Left ventricle myocardium superior (tissue), 1 donor: ENCODE measurements at regions not wholly inside any gene's neighbourhood (a gene's known extent, or its start where the extent isn't known, plus 50 kb on each side); places are given as distances from the start of the nearest gene placed in this dataset.
"Not testable (repeated sequence)": the region's sequence is repeated elsewhere in the genome, so short reads cannot be mapped to it uniquely, and the experiment has no call there.

Experiments
- ATAC-seq: fragments of 200-7000 bp; cut with Tn5 transposase; one replicate; pipeline ENCODE4 v1.9.1; 2020; ENCODE audit warnings: mild to moderate bottlenecking, moderate library complexity
- DNase-seq: peaks from one replicate; pipeline ENCODE4 v3.0.0-alpha.2; 2020
- intact Hi-C: fragments of 100-400 bp; cut with micrococcal nuclease; formaldehyde crosslinking; loops from one replicate; pipeline ENCODE4 v1.11.0; 2022
- donor health status: DM: no; HTN: yes; CAD: no; lungs with severe emphysema.

DNA sequence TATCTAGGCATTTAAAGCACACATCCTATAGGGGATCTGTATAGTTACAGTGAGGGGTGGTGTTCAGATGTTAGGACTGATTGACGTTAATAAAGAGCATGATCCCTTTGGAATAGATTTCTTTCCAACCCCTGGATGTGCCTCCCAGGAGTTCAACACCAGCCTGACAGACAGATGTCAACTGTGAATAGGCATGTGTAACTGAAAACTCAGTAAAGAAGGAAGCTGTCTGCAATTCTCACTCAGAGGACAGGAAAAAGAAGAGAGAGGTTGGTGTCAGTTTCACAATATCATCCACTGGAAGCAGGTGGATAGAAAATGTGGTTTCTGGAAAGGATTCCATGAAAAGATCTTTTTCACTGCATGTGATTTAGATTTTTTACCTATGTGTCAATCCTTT, 396.3 kb downstream of the NSUN3 start:
- intact Hi-C loops, result no loop called here
- ATAC-seq (no peak), DNase-seq (no peak)

DNA sequence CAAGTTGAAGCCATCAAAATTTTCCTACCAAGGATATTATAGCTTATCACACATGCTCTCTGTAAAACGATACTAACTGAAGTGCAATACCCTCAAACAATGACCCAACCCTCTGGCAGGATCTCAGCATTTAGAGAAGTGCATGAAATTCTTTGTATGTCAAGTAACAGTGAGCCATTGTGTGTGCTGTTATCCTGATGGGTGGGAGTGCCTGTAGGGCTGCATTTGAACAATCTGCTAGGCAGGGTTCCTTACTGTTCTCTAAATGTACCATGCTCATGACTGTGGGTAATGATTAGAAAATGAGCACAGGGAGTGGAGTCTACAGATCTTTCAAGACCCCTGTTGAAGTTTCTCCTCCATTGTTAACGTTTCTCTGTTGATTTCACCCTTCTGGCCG, 398.1 kb downstream of the NSUN3 start:
- no peak for ATAC-seq
- intact Hi-C loops, result no loop called here

DNA sequence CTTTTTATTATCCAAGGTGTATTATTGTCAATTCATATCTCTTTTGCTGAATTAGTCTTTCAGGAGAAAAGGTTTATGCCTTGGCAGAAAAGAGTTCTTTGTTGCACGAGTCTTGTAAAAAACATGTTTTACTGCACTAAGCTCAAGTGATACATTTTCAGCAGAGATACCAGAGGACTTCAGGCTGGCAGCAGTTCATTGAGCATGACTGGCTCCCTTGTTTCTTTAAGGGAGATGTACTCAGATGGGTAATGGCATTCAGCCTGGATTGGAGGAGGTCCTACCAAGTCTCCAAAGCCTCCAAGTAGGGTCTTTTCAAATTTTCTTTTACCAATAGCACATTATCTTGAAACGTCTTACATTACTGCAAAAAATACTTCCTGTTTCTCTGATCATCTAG, 400.1 kb downstream of the NSUN3 start:
- DNase-seq, result no peak
- intact Hi-C loops, result no loop called here
- no peak for ATAC-seq

More for the DNA sequence above, 398.1 kb downstream of the NSUN3 start:
- DNase-seq, result no peak

DNA sequence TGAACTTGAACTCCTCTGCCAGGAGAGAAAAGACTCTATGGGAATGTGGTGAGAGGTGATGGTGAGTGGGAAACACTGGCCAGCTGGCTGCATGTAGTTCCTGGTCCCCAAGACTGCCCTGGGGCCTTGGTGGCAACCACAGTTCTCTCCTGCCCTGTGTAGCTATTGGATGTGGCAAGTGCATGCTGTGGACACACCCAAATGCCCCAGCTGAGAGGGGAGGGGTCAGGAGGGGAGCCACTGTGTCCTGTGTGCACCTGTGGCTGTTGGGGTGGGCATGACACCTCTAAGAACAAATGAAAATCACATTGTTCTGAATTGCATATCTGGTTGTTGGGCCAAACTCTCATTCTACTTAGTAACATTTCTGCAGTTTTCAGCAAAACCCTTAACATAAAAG, 409.6 kb downstream of the NSUN3 start:
- intact Hi-C loops, result no loop called here
- ATAC-seq (no peak), DNase-seq (no peak)

DNA sequence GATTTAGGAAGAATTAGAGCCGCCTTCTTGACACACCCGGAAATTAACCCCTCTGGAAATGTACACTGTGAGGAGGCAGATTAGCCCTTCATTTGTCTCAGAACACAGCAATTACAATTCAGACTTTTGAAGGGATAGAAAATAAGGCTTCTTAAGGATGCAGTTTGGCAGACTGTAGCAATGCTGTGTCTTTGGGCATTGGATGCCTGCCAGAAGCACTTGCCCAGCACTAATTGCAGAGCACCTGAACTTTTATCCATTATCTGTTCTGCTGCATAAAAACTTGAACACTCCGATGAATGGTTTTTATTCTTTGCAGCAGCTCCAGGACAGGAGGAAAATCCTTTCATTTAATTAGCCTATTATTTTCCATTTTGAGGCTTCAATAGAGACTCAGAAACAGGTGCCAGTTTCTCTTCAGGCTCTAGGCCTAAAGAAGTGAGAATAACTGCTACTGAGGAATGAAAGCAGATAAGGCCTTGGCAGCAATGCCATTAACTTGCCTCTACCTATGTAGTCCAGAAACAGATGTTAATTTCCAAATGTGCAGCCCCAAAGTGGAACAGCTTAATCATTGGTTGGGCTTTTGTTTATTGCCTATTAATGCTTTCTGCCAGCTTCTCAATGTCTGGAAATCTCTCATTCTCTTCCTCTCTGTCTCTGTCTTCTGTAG, 418.5 kb downstream of the NSUN3 start:
- DNase-seq, result no peak
- intact Hi-C loops, result no loop called here
- no peak for ATAC-seq

DNA sequence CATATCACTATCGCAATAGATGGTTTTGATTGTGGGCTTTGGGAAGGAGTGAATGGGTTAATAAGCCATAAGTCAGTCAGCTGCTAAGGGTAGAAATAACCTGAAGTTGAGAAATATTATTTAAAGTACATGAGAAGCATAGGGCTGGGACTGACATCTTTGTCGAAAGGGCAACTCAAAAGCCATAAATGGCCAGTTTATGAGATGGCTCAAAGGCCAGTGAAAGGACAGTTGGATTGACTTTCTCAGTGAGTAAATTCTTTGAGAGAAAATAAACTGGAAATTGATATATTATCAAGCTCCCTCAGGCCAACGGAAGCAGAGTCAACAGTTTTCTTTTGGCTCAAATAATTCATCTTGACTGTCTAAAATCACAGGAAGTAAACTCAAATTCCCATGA, 419.8 kb downstream of the NSUN3 start:
- intact Hi-C loops, result no loop called here
- DNase-seq (no peak), ATAC-seq (no peak)

DNA sequence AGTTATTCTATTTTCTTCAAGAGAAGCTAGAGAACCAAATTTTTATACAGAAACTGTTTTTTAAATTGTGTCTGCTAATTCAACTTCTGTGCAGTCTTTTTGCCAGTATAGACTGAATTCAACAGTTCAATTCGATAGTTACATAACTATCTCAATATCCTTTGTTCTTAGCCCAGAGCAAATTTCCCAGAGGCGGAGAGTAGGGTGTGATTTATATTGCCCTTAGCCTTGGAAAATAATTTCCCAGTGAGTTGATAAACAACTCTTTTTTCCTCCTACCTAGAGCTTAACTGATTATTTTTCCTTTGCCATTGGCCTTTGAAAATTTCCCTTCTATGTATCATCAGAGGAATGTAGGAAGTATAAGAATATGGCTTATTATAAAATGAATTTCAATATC, 420.5 kb downstream of the NSUN3 start:
- DNase-seq, result no peak
- no peak for ATAC-seq
- intact Hi-C loops, result no loop called here

DNA sequence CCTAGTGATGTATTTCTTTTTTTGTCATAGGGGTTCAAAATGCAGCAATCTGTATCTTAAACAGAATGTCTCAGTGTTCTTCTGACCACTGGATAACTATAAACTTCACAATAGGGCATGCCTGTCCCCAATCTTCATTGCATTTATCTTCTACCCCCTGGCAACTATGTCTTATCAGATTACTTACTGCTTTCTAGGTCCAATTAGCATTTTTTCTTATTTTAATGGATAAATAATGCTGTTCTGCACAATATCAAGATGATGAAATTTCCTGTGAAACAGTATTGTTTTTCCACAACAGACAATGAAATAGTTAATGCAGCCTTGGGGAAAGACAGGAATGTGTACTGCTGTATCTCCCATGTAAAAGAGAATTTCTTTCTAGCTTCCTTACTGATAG, 432.1 kb downstream of the NSUN3 start:
- no peak for DNase-seq
- intact Hi-C loops, result no loop called here
- ATAC-seq, result no peak

DNA sequence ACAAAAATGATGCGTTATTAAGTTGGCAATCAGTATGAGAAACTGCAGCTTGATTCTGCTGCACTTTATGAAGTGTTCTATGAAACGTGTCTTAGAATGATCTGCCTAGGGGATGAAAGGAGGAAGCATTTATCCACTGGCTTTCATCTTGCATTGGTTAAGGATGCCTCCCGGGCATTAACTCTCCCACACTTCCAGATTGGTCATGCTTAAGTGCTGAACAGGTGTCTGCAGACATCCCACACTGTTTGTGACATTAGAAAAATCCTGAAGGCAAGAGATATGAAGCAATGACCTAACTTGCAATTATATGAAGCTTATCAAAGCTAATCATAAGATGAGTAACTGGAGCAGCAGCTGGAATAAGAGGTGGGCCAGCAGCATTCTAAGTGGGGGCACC, 437.3 kb downstream of the NSUN3 start:
- intact Hi-C loops, result no loop called here
- DNase-seq, result no peak

DNA sequence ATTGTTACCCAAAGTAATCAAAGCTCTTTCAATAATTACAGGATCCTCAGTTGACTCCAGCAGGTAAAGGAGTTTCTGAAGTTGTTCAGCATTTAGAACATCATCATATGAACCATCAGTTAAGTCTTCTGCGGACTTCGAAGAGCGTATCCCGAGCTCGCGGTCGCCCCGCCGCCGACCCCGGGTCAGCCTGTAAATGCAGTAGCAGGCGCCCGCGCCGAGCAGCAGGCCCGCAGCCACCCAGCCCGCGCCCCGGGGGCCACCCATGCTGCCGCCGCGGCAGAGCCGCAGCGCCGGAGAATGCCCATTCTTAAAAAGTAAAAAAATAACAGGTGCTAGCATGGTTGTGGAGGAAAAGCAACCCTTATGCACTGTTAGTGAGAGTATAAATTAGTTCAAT, 444.5 kb downstream of the NSUN3 start:
- ATAC-seq, result not testable (repeated sequence)

More for the DNA sequence above, 437.3 kb downstream of the NSUN3 start:
- ATAC-seq, result no peak

DNA sequence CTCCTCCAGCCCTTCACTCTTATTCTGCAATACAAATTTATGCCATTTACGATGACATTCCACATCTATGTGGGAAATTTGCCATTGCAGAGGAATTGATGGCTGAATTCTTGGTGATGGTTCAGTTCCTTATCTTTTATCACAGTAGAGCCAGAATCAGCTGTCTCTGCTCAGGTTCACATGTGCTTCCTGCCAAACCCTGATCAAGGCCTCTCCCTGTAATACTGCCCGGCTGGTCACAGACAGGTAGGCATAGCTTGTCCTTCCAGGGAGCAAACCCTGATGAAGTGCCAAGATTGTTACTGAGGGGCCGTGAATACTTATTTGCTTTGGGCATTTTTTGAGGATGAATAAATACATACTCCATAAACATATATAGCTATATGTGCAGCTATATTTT, 450.0 kb downstream of the NSUN3 start:
- ATAC-seq, result no peak
- intact Hi-C loops, result no loop called here
- no peak for DNase-seq

More for the DNA sequence above, 444.5 kb downstream of the NSUN3 start:
- DNase-seq, intact Hi-C loops: not testable (repeated sequence)

DNA sequence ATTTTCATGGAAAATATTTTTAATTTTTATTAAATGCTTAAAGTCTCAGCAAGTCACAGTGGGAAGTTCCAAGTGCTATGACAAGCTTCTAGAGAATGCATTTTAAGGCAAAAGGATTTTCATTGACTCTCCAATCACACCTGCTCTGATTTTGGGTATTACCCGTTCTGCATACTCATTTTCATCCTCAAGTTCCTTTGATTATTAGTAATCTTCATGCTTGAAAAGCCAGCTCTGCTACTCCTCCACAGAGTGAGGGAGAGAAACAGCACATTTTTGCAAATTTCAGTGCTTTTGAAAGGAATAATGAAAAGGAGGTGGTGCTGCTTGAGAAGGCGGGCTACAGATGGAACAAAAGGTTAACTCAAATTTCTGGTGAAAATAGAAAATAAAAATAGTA, 450.7 kb downstream of the NSUN3 start:
- ATAC-seq, result no peak
- no peak for DNase-seq
- intact Hi-C loops, result no loop called here

DNA sequence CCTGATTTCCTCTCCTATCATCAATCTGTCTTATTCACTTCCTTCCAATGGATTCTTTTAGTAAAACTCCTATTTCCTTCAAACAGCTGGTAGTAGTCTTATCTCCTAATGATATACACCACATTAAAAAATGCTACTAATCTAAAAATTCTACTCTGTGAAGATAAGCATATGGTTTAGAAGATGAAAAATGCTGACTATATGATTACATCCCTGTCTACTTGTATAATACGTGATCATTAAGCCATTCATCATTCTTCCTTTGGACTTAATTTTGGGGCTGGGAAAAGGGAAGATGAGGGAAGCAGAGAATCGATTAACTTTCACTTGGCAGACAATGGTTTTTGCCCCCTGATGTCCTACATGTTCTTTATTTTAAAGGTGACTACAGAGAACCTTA, 453.1 kb downstream of the NSUN3 start:
- intact Hi-C loops, result no loop called here
- ATAC-seq, result no peak

DNA sequence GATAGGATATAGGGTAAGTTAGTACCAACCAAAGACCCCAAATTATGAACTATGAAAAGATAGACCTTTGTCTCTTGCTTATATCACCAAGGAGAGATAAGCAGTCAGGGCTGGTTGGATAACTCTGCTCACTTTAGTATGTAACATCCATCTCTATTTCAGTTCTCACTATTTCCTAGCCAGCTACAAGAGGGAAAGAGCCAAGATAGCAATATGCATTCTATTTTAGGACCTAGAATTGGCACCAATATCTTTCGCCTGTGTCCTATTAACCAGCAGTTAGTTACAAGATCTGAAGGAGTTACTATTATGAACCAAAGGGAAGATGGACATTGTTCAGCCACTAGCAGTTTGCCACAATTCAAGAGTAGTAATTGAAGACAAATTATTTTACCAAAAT, 457.5 kb downstream of the NSUN3 start:
- ATAC-seq (peak; percentile 91), DNase-seq (no peak)
- intact Hi-C loops, result no loop called here

More for the DNA sequence above, 453.1 kb downstream of the NSUN3 start:
- no peak for DNase-seq

DNA sequence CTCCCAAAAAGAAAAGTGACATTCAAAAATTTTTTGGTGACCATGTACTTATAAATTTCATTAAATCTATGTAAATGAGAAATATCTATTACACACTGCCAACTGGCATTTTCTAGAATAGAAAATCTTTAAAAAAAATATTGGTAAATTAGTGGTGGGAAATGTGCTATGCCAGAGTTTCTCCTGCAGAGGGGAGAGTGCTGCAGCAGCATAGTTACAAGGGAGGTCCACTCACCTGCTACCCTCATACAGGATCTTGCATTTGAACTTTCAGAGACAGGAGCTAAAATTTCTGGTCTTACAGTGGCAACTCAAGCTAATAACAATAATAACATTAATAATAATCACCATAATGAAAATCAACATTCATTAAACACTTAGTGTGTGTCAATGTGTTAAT, 459.6 kb downstream of the NSUN3 start:
- ATAC-seq (no peak), DNase-seq (no peak)
- intact Hi-C loops, result no loop called here

DNA sequence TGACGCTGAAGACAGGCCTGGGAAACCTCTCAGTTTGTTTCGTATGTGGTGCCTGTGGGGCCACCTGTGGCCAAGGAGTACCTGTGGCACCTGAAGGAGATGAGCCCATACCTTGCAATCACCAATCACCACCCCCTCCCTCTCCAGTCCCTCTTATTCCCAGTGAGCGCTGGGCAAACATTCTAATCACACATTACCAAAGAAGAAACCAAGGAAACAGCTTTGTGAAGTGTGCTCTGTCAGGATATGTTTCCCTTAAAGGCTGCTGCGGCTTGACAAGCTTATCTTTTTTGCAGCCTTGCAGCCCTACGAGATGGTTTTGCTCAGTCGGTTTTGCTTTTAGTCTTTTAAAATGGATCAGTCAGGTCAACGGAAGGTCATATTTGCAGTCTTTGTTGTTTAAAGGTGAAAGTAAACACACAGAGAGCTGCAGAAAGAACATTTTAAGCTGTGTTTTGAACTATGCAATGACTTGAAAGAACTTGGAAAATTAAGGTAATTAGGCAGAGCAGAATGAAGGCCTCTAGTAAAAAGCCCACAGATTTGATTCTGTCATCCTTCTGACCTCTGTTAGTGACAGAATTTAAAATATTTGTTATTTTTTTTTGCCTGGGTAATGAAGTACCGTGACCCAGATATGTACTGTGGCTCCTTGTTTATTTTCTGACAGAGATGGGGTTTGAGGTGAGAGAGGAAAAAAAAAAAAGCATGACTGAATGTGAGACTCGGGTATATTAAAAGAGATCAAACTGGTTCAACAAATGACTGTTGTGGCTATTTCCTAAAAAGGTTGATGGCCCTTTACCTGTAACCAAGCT, 461.4 kb downstream of the NSUN3 start:
- intact Hi-C loops, result no loop called here
- no peak for ATAC-seq
- no peak for DNase-seq

DNA sequence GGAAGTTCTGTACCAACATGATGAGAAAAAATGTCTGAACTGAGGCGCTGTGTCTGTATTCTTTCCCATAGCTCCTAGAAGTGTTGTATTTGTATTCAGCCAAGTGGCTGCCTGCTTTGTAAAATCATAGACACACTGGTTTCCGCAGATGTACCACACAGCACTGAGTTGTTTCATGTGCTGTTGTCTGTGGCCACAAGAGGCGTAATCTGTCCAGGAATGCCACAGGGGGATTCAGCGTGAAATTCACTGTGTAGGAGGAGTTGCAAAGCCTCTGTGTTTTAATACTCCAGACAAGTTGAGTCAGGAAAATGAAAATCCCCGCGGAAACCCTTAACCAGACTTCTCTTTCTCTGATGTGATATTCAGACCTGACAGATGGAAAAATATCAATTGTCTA, 462.2 kb downstream of the NSUN3 start:
- ATAC-seq (peak; percentile 84), DNase-seq (peak; percentile 16)
- intact Hi-C loops, result no loop called here

DNA sequence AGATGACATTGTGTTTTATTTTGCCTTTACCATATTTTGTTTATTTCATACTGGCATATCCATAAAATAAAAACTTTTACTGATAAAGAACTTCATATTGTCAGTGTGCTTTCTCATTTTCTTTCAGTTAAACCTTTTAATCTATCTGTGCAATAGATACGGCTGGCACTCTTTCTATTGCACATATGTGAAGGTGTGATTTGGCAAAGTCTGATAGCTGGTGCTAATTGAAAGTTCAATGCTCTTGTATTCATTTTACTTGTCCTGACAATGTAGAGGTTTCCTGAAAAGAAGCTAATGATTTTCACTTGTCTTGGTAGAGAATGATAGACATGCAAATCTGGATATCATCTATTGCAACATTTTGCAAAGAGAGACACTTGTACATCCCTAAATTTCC, 467.0 kb downstream of the NSUN3 start:
- DNase-seq (no peak), ATAC-seq (no peak)
- intact Hi-C loops, result no loop called here

DNA sequence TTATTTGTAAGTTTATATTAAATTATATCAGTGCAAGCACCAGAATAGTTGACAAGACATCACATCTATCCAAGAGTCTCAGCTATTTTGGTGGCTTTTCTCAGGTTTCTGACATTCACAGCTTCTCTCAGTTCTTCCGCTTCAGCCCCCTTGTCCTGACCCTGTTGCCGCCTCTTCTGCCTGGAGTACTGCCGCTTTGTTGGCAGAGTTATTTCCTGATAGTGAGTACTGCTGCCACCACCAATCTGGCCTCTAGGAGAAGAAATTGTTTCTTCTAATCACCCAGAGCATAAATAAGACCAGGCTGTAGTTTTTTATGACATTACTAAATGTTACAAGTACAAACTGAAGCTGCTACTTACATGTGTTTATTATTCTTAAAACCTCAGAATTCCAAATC, 470.1 kb downstream of the NSUN3 start:
- intact Hi-C loops, result no loop called here
- no peak for ATAC-seq
- no peak for DNase-seq

DNA sequence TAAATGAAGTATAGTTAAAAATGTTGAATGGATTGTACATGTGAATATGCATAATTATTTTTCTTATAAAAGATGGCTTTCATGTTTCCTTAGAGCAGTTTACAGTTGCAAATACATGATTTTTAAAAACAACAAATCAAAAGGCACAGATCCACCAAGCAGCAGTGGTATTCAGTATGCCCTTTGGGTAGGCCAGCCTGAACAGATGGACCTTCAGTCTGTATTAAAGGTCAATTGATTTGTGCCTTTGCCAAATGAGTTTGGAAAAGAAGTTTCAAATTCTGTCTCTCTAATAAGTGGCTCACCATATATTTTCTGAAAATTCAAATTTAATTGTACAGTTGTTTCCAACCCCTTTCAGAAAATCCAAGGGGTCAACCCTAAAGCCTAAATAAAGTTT, 477.1 kb downstream of the NSUN3 start:
- DNase-seq (no peak), ATAC-seq (no peak)
- intact Hi-C loops, result no loop called here

DNA sequence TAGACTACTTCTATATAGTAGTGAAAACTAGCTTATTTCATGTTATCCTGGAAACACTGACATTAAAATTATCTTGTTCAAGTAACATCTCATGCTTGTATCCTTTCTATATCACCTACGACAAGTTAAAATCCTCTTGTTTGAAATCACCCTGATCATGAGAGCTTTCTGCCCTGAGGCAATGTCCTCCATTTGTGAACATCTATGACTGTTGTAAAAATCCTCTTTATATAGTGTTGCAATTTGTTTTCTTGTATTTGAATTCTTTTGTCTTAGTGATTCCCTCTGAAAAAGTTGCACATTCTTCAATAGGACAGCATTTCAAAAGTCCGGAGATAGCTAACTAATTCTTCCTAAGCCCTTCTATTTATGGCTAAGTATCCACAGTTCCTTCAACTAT, 480.3 kb downstream of the NSUN3 start:
- ATAC-seq, result no peak
- intact Hi-C loops, result no loop called here

More for the DNA sequence above, 480.3 kb downstream of the NSUN3 start:
- no peak for DNase-seq
